ENCODE measurements at regions not wholly inside any gene's neighbourhood (a gene's known extent, or its start where the extent isn't known, plus 50 kb on each side); places are given as distances from the start of the nearest gene placed in this dataset.
A peak's percentile ranks its signal among the peaks of the same experiment; 100 is the strongest.

DNA sequence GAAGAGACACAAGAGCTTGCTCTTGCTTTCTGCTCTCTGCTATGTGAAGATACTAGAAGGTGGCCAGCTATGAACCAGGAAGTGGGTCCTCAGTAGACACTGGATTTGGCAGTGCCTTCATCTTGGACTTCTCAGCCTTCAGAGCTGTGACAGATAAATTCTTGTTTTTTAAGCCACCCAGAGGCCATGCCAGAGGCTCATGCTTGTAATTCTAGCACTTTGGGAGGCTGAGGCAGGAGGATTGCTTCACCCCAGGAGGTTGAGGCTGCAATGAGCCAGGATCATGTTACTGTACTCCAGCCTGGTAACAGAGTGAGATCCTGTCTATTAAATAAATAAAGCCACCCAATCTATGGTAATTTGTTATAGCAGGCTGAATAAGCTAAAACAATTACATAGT, 185.5 kb upstream of the SALL4 start:
- TF ChIP-seq JUND (IDR thresholded peaks at IDR 0.05; ENCODE audit: low read depth), result no peak
- in situ Hi-C loops (cut with HindIII; ENCODE audit: low pct_unique_long_range_greater_than_20kb, low sequenced_read_pairs), result no loop called here
- DNase-seq (ENCODE audit: low read depth in 1 of 2, low spot score in 1 of 2), result no peak

DNA sequence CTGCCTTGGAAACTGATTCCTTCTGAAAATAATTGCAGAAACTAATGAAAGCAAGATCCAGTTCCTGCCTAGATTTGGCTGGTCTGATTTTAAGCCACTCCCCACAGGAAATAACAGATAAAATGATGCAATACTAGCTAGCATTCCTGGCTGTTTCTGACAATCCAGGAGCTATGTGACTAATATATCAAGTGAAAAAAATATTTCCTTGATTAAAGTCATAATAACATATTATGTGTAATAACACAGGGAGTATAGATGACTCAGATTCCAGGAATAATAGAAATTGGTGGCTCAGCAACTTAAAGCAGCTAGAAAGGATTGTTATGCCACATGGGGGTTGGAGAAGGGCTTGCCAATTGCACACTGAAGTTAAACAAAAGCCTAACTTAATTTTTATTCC, 182.7 kb upstream of the SALL4 start:
- no peak for TF ChIP-seq JUND (IDR thresholded peaks at IDR 0.05; ENCODE audit: low read depth)
- DNase-seq (ENCODE audit: low read depth in 1 of 2, low spot score in 1 of 2), result no peak
- in situ Hi-C loops (cut with HindIII; ENCODE audit: low pct_unique_long_range_greater_than_20kb, low sequenced_read_pairs), result no loop called here

DNA sequence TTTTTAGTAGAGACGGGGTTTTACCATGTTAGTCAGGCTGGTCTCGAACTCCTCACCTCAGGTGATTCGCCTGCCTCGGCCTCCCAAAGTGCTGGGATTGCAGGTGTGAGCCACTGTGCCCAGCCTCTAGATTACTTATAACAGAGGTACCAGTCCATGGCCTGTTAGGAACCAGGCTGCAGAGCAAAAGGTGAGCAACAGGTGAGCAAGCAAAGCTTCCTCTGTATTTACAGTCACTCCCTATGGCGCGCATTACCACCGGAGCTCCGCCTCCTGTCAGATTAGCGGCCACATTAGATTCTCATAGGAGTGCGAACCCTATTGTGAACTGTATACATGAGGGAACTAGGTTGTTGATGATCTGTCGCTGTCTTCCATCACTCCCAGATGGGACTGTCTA, 178.0 kb upstream of the SALL4 start:
- no peak for TF ChIP-seq JUND (IDR thresholded peaks at IDR 0.05; ENCODE audit: low read depth)
- no peak for DNase-seq (ENCODE audit: low read depth in 1 of 2, low spot score in 1 of 2)
- in situ Hi-C loops (cut with HindIII; ENCODE audit: low pct_unique_long_range_greater_than_20kb, low sequenced_read_pairs), result no loop called here

DNA sequence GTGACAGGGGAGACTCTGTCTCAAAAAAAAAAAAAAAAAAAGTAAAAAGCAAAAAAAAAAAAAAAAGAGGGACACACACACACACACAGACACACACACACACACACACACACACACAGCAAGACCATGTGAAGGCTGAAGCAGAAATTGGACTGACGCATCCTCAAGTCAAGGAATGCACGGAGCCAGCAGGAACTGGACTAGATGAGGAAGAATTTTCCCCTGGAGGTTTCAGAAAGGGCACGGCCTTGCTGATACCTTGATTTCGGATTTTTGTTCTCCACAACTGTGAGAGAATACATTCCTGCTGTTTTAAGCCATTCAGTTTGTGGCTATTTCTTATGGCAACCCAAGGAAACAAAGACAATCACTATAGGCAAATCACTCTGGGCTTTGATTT, 176.9 kb upstream of the SALL4 start:
- DNase-seq (ENCODE audit: low read depth in 1 of 2, low spot score in 1 of 2), result no peak
- no peak for TF ChIP-seq JUND (IDR thresholded peaks at IDR 0.05; ENCODE audit: low read depth)
- in situ Hi-C loops (cut with HindIII; ENCODE audit: low pct_unique_long_range_greater_than_20kb, low sequenced_read_pairs), result no loop called here

GRCh38 chr20:51978070-51978501, 175.8 kb upstream of the SALL4 start:
- TF ChIP-seq JUND (IDR thresholded peaks at IDR 0.05; ENCODE audit: low read depth), result no peak
- no peak for DNase-seq (ENCODE audit: low read depth in 1 of 2, low spot score in 1 of 2)
- in situ Hi-C loops (cut with HindIII; ENCODE audit: low pct_unique_long_range_greater_than_20kb, low sequenced_read_pairs), result no loop called here

- DNase-seq (ENCODE audit: low read depth in 1 of 2, low spot score in 1 of 2), result no peak
- in situ Hi-C loops (cut with HindIII; ENCODE audit: low pct_unique_long_range_greater_than_20kb, low sequenced_read_pairs), result no loop called here
- TF ChIP-seq JUND (IDR thresholded peaks at IDR 0.05; ENCODE audit: low read depth), result no peak
Observed at GRCh38 chr20:51972056-51972455, 169.7 kb upstream of the SALL4 start.

GRCh38 chr20:51970858-51971257, 168.5 kb upstream of the SALL4 start:
- in situ Hi-C loops (cut with HindIII; ENCODE audit: low pct_unique_long_range_greater_than_20kb, low sequenced_read_pairs), result no loop called here

GRCh38 chr20:51969191-51969590, 166.9 kb upstream of the SALL4 start:
- in situ Hi-C loops (cut with HindIII; ENCODE audit: low pct_unique_long_range_greater_than_20kb, low sequenced_read_pairs), result no loop called here
- no peak for DNase-seq (ENCODE audit: low read depth in 1 of 2, low spot score in 1 of 2)
- no peak for TF ChIP-seq JUND (IDR thresholded peaks at IDR 0.05; ENCODE audit: low read depth)

More at GRCh38 chr20:51970858-51971257, 168.5 kb upstream of the SALL4 start:
- TF ChIP-seq JUND (IDR thresholded peaks at IDR 0.05; ENCODE audit: low read depth), result no peak
- DNase-seq (ENCODE audit: low read depth in 1 of 2, low spot score in 1 of 2), result no peak

- in situ Hi-C loops (cut with HindIII; ENCODE audit: low pct_unique_long_range_greater_than_20kb, low sequenced_read_pairs), result no loop called here
- DNase-seq (ENCODE audit: low read depth in 1 of 2, low spot score in 1 of 2), result no peak
- TF ChIP-seq JUND (IDR thresholded peaks at IDR 0.05; ENCODE audit: low read depth), result no peak
Observed at GRCh38 chr20:51968151-51968550, 165.8 kb upstream of the SALL4 start.

GRCh38 chr20:51966296-51966971, 164.1 kb upstream of the SALL4 start:
- TF ChIP-seq JUND (IDR thresholded peaks at IDR 0.05; ENCODE audit: low read depth), result no peak
- in situ Hi-C loops (cut with HindIII; ENCODE audit: low pct_unique_long_range_greater_than_20kb, low sequenced_read_pairs), result no loop called here
- peak; percentile 71 to 88 for DNase-seq (ENCODE audit: low read depth in 1 of 2, low spot score in 1 of 2)

DNA sequence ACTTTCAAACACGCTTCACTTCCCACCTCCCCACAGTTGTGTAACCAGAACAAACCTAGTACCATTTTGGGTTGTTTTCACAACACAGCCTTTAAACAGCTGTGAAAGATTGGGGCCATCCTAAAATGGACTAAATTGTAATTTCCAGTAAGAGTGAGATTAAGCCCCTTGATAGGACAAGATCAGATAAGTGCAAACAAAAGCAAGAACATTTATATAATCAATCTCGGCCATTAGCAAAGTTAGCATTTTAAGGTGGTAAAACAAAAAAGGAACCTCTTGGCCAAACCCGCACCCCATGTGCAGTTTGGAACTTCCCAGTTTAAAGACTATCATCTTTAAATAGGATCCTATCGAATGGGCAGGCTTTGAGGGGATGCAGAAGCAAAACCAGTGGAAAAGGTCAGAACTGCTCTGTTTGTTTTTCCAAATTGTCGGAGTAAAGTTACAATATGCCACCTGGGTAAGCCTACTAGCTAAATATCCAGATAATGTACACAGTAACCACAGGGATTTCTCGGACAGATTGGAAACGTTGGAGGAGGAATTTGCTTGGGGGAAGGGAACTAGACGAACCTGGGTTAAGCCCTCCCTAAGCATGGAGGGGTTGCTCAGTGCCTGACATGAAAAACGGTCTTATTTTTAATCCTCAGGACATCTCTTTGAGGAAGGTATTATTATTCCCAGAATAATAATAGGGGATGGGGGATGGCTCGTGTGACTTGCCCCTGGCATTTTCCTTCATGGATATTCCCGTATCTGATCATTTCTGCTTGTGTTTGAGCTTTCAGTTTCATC, 159.8 kb upstream of the SALL4 start:
- DNase-seq (ENCODE audit: low read depth in 1 of 2, low spot score in 1 of 2), result peak in 1 of 2 experiments; percentile 21
- in situ Hi-C loops (cut with HindIII; ENCODE audit: low pct_unique_long_range_greater_than_20kb, low sequenced_read_pairs), result no loop called here
- TF ChIP-seq JUND (IDR thresholded peaks at IDR 0.05; ENCODE audit: low read depth), result no peak

DNA sequence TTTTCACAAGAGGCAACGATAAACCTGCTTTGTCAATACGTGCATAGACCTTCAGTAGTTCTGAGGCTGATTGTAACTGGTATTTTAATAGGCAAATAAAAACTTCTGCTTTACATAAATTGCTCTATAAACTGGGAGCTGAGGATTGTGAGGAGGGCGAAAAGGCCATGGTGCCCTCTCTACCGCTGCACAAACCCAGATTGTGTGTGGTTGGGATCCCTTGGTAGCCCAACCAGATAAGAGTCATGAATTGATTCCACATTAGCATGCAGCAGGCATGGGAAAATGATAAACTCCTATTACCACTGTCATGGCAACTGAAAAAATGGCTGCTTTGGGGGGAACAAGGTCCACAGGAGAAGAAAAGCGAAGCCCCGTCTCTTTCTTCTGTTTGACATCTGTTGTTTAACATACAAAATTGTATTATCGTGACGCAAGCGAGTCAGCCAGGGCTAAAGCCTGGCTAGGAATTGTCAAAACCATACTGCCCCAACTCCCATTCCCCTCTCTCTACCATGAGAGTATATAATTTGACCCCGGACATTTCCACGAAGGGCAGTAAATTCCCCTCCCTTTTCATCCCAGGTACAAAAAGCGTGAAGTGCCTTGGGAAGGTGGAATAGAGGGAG, 157.8 kb upstream of the SALL4 start:
- no peak for TF ChIP-seq JUND (IDR thresholded peaks at IDR 0.05; ENCODE audit: low read depth)
- in situ Hi-C loops (cut with HindIII; ENCODE audit: low pct_unique_long_range_greater_than_20kb, low sequenced_read_pairs), result no loop called here
- no peak for DNase-seq (ENCODE audit: low read depth in 1 of 2, low spot score in 1 of 2)

- TF ChIP-seq JUND (IDR thresholded peaks at IDR 0.05; ENCODE audit: low read depth), result no peak
- no peak for DNase-seq (ENCODE audit: low read depth in 1 of 2, low spot score in 1 of 2)
- in situ Hi-C loops (cut with HindIII; ENCODE audit: low pct_unique_long_range_greater_than_20kb, low sequenced_read_pairs), result no loop called here
Observed at GRCh38 chr20:51959066-51959542, 156.8 kb upstream of the SALL4 start.
